Activated naive CD4-positive, alpha-beta T cell treated with anti-CD3 and anti-CD28 coated beads, Interleukin-2, amount 10 ng/mL, durations not matched to agents 7 days and 5 days (primary cell): ENCODE measurements at regions not wholly inside any gene's neighbourhood (a gene's known extent, or its start where the extent isn't known, plus 50 kb on each side); places are given as distances from the start of the nearest gene placed in this dataset.

Experiments used
- CTCF ChIA-PET: fragments of 350-600 bp; sonication (Branson Sonifier 250); formaldehyde crosslinking; loops from one replicate; lab custom pipeline; 2021; ENCODE audit warnings: antibody characterized with exemption; lab: Charles Lee
- DNase-seq: peaks from one replicate; pipeline ENCODE4 v3.0.0-alpha.2; 2020
- H3K27ac Mint-ChIP-seq: one replicate; pipeline ENCODE4 v1.8.0; 2021; ENCODE audit warnings: mild to moderate bottlenecking, moderate library complexity, mixed read lengths
- H3K27me3 Mint-ChIP-seq: one replicate; pipeline ENCODE4 v1.8.0; 2021; ENCODE audit warnings: mild to moderate bottlenecking, mixed read lengths
- H3K36me3 Mint-ChIP-seq: one replicate; pipeline ENCODE4 v1.8.0; 2021; ENCODE audit warnings: mixed read lengths
- H3K4me1 Mint-ChIP-seq: one replicate; pipeline ENCODE4 v1.8.0; 2021; ENCODE audit warnings: mixed read lengths
- H3K4me3 Mint-ChIP-seq: one replicate; pipeline ENCODE4 v1.8.0; 2021; ENCODE audit warnings: mild to moderate bottlenecking, moderate library complexity, mixed read lengths
- H3K9me3 Mint-ChIP-seq: one replicate; pipeline ENCODE4 v1.8.0; 2021; ENCODE audit warnings: mixed read lengths

DNA sequence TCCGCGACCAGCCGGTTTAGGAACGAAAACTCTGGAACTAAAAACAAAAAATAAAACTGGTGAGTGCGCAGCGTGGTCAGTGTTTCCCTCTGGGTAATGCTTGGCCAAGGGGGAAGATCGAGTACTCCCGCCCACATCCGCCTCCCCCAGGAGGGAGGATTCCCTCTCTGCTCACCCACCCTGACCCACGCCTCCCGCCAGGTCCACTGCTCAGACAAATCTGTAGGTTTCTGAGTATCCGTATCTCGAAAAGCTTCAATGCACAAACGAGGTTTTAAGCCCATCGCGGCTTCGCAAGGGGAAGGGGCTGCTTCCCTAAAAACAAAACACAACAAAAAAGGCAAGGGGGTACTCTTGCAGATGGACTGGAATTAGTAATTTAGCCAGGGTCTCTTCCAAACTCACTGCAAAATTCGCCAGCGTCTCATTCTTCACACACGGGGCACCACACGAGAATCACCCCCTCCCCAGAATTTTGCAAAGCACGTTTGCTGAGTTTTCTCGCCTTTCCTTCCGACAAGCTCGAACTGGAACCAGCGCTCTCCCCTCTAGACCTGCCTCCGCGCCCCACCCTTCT is 75.2 kb downstream of the INSIG1 start:
- H3K9me3 Mint-ChIP-seq = no peaks in the 10 kb centered on the region
- no peaks in the 10 kb centered on the region for H3K36me3 Mint-ChIP-seq
- H3K27ac Mint-ChIP-seq = peak overlapping the region; percentile 77
- CTCF ChIA-PET = interaction anchor here (1.3 kb wide), 1 partner anchor 445 kb away, joined by 5 read pairs; no protein-coding TSS in a partner anchor
- DNase-seq = no peak
- peaks cover 96% of the 10 kb centered on the region for H3K27me3 Mint-ChIP-seq
- peak overlapping the region; percentile 20 for H3K4me3 Mint-ChIP-seq
- peaks cover 29% of the 10 kb centered on the region for H3K4me1 Mint-ChIP-seq

- no peak for DNase-seq
- Mint-ChIP-seq H3K4me1 (peaks cover 32% of the 10 kb centered on the region), H3K36me3 (no peaks in the 10 kb centered on the region), H3K9me3 (no peaks in the 10 kb centered on the region), H3K27me3 (peaks cover 98% of the 10 kb centered on the region), H3K4me3 (peak overlapping the region; percentile 20), H3K27ac (peak overlapping the region; percentile 77)
- CTCF ChIA-PET = interaction anchor here (1.3 kb wide), 1 partner anchor 446 kb away, joined by 5 read pairs; no protein-coding TSS in a partner anchor
These were observed 75.9 kb downstream of the INSIG1 start for GRCh38 chr7:155373359-155374273.

- CTCF ChIA-PET = no interaction called here
- H3K4me1 Mint-ChIP-seq = peaks cover 32% of the 10 kb centered on the region
These were observed 76.9 kb downstream of the INSIG1 start for GRCh38 chr7:155374276-155375252.

DNA sequence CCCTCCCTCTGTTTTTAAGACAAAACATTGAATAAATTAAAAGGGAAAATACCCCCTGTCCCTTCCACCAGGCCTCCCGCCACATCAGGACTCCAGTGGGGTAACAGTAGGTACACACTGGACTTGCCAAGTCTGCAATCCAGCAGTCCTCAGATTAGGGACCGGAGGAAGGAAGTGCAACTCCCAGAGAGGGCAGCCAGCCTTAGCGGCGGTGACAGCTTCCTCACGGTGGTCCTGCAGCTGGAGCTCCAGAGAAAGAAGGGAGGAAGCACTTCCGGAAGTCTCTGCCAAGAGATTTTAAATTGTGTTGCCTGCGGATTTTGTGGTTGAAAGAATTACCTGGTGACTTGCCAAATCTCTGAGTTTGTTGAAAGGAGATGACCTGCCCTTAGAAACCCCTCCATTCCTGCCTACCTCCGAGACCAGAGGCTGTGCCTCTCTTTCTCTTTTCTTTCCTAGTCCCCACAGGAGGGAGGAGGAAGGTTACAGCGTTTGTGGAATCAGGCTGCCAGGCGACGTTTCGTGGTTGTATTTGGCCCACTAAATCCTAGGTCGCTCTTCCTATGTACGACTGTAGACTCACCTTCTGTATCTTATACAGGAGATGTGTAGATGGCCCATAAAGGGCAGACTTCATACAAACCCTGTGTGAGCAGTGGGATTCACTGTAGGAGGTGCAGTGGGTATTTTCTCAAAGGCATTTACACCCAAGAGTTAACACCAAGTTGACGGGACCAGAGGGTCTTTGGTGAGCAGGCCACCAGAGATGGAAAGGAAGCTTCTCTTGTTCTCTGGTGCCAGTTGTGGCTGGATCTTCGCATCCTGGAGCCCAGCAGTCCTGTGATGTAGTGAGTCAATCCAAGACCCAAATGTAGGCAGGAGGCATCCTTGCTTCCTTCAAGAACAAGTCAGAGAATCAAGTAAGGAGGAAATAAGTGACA is 77.9 kb downstream of the INSIG1 start:
- H3K4me1 Mint-ChIP-seq = peaks cover 32% of the 10 kb centered on the region
- no peak for DNase-seq
- H3K9me3 Mint-ChIP-seq = no peaks in the 10 kb centered on the region
- peaks cover 98% of the 10 kb centered on the region for H3K27me3 Mint-ChIP-seq
- peak overlapping the region; percentile 9 for H3K4me3 Mint-ChIP-seq
- H3K36me3 Mint-ChIP-seq = no peaks in the 10 kb centered on the region
- CTCF ChIA-PET = interaction anchor here (0.9 kb wide), 1 partner anchor 158 kb away, joined by 3 read pairs; no protein-coding TSS in a partner anchor
- H3K27ac Mint-ChIP-seq = no peak overlapping the region

More at GRCh38 chr7:155374276-155375252, 76.9 kb downstream of the INSIG1 start:
- H3K36me3 Mint-ChIP-seq = no peaks in the 10 kb centered on the region
- DNase-seq = no peak
- no peaks in the 10 kb centered on the region for H3K9me3 Mint-ChIP-seq
- H3K4me3 Mint-ChIP-seq = peak overlapping the region; percentile 15
- H3K27ac Mint-ChIP-seq = peak overlapping the region; percentile 73
- H3K27me3 Mint-ChIP-seq = peaks cover 98% of the 10 kb centered on the region

DNA sequence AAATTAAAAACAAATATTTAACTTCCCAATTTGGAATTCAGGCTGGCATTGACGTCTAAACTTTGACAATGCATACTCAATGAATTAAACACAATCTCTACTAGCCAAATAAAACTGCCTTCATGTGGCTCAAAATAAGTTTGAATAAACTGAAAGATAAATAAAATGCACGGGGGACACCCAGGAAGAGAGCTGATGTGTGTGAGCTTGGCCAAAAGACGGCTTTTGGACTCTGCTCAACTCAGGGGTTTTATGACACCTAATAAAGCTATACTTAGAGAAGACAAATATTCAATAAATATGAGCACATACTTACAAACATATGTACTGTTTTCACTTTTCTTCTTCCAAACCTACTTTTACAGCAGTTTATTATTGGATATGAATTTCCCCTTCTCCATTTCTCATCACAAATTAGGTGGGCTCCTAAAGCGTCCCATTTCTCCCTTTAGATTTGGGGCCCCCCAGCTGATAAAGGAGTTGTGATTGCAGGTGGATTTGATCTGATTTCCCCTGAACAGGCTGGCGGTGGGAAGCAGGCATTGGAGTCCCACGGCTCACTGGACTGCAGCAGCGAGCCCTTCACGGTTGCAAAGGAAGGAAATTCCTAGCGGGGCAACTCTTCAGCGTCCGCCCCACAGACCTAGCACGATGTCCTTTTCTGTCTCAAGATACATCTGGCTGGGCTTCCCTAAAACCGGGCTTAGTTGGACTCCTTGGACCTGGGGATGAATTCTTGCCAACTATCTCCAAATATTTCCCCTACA is 79.6 kb downstream of the INSIG1 start:
- H3K9me3 Mint-ChIP-seq = no peaks in the 10 kb centered on the region
- H3K36me3 Mint-ChIP-seq = no peaks in the 10 kb centered on the region
- H3K27ac Mint-ChIP-seq = no peak overlapping the region
- CTCF ChIA-PET = interaction anchor here (1.1 to 2.9 kb wide), 2 partner anchors 33 to 156 kb away, joined by 3 to 13 read pairs; no protein-coding TSS in a partner anchor
- no peak for DNase-seq
- peaks cover 98% of the 10 kb centered on the region for H3K27me3 Mint-ChIP-seq
- H3K4me3 Mint-ChIP-seq = no peak overlapping the region
- H3K4me1 Mint-ChIP-seq = peaks cover 34% of the 10 kb centered on the region

DNA sequence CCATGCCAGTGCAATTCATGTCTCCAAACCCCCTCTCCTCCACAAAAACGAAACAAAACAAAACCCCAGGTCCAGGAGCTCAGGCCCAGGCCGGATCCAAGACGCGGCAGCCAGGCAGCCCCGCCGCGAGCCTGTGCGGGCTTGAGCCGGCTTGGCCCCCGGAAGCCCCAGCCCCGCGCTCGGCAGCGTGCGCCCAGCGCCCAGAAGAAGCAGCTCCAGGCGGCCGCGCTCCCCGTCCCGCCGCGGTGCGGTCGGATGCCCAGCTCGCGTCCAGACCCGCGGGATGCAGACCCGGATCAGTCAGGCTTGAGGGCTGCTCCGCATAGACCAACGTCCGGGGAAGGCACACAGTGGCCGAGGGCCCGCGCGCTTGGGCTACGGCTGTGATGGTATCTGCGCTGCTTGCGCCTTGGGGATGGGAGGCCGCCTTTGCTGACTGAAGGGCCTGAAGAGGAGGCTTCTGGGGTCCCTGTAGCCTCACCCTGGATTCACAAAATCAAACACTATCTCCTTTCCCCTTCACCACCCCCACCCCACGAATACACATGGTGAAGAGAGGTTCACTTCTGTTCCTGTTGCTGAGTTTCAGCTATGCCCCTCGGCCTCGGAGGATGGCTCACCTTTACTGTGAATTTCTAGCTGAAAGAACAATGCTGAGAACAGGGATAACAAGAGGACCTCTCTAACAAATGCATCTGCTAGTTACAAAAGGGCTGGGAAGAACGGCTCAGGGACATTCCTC is 79.9 kb upstream of the EN2 start:
- CTCF ChIA-PET = interaction anchor here (0.9 to 2.9 kb wide), 5 partner anchors 34 to 464 kb away, joined by 3 to 13 read pairs (median 4); no protein-coding TSS in a partner anchor
- no peak for DNase-seq
- Mint-ChIP-seq H3K9me3 (no peaks in the 10 kb centered on the region), H3K27me3 (peaks cover 98% of the 10 kb centered on the region), H3K4me3 (no peak overlapping the region), H3K4me1 (peaks cover 31% of the 10 kb centered on the region), H3K27ac (no peak overlapping the region), H3K36me3 (no peaks in the 10 kb centered on the region)

DNA sequence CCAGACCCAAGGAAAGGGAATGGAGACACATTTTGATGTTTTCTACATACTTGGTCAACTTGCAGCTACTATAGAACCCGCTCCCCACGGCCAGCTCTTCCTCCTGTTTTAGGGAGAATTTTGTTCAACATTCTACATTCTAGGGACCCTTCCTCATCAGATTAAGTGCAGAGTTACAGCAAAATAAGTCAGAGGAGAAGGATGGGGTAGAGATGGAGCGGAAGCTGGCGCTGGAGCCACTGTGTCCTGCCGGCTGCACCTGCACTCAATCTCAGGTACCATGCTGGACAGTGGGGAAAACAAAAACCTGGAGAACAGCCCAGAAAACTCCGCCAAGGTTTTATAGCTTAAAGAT is 79.4 kb upstream of the EN2 start:
- Mint-ChIP-seq H3K36me3 (no peaks in the 10 kb centered on the region), H3K27me3 (peaks cover 98% of the 10 kb centered on the region), H3K4me3 (no peak overlapping the region), H3K27ac (no peak overlapping the region), H3K9me3 (no peaks in the 10 kb centered on the region), H3K4me1 (peaks cover 25% of the 10 kb centered on the region)
- no peak for DNase-seq
- CTCF ChIA-PET = interaction anchor here (0.9 to 2.9 kb wide), 5 partner anchors 78 to 465 kb away, joined by 3 to 13 read pairs (median 5); no protein-coding TSS in a partner anchor

DNA sequence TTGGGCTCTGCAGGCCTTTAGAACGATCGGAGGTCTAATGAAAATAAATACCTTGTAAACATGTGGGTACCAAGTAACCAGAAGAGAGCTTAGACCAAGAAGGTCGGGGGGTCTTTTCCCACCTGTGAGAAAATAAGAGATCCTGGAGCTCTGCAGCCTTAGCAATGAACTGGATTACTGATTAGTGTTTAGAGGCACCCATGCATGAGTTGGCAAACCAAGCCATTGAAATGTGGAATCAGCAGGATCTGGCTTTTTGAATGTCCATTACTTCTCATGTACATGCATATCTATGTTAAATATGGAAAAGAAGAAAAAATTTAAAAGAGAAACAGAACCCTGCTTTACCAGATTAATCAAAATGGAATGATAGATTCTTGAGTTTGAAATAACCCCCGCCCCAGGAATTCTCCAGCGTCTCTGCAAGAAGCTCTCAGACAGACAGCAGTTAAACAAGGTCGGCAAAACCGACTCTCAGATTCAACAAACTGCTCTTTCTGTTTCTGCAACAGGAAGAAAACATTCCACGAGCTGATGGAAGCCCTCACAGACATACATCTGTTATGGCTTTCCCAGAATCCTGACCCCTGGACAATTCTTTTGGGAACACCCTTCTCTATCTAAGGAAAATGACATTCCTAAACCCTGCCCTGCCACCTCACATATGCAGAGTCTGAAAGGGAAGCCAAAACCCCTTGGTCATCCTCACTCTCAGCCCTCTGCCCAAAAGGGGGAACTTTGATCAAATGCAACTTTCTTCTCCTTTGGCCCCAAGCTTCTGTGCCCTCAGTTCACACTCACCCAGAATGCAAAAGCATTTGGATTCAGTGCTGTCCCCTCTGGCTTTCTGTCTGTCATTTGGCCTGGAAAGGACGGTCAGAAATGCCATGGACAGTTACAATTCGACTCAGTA is 78.7 kb upstream of the EN2 start:
- Mint-ChIP-seq H3K27me3 (peaks cover 98% of the 10 kb centered on the region), H3K27ac (no peak overlapping the region), H3K36me3 (no peaks in the 10 kb centered on the region), H3K4me3 (no peak overlapping the region), H3K9me3 (no peaks in the 10 kb centered on the region), H3K4me1 (peaks cover 25% of the 10 kb centered on the region)
- CTCF ChIA-PET = interaction anchor here (0.9 to 2.9 kb wide), 10 partner anchors 16 to 465 kb away, joined by 3 to 13 read pairs (median 4); no protein-coding TSS in a partner anchor
- no peak for DNase-seq

- H3K36me3 Mint-ChIP-seq = no peaks in the 10 kb centered on the region
- peaks cover 17% of the 10 kb centered on the region for H3K4me1 Mint-ChIP-seq
- H3K4me3 Mint-ChIP-seq = no peak overlapping the region
- DNase-seq = peak; percentile 80
- no peak overlapping the region for H3K27ac Mint-ChIP-seq
- CTCF ChIA-PET = interaction anchor here (1.0 to 2.9 kb wide), 11 partner anchors 15 to 466 kb away, joined by 3 to 13 read pairs (median 3); no protein-coding TSS in a partner anchor
- H3K9me3 Mint-ChIP-seq = no peaks in the 10 kb centered on the region
- peaks cover 98% of the 10 kb centered on the region for H3K27me3 Mint-ChIP-seq
These were observed 77.6 kb upstream of the EN2 start for GRCh38 chr7:155380221-155380861.

- Mint-ChIP-seq H3K36me3 (no peaks in the 10 kb centered on the region), H3K27me3 (peaks cover 98% of the 10 kb centered on the region), H3K4me3 (no peak overlapping the region)
These were observed 76.7 kb upstream of the EN2 start for GRCh38 chr7:155380976-155381851.

More at GRCh38 chr7:155380976-155381851, 76.7 kb upstream of the EN2 start:
- H3K9me3 Mint-ChIP-seq = no peaks in the 10 kb centered on the region
- DNase-seq = no peak
- H3K27ac Mint-ChIP-seq = no peak overlapping the region
- peaks cover 10% of the 10 kb centered on the region for H3K4me1 Mint-ChIP-seq
- CTCF ChIA-PET = interaction anchor here (1.1 to 1.6 kb wide), 6 partner anchors 14 to 467 kb away, joined by 3 to 5 read pairs (median 3); no protein-coding TSS in a partner anchor
